Testis (tissue), 2 donors: ENCODE measurements at regions not wholly inside any gene's neighbourhood (a gene's known extent, or its start where the extent isn't known, plus 50 kb on each side); places are given as distances from the start of the nearest gene placed in this dataset.

Experiments
- CTCF ChIP-seq, 3 experiments: fragments of 450-650 bp in 2 of 3; fragments of 200-600 bp in 1 of 3; sonication (generic) in 1 of 3; IDR thresholded peaks; one replicate each; pipeline ENCODE4 v1.5.1; 2016 to 2019; ENCODE audit warnings: antibody characterized with exemption in 3 of 3, mild to moderate bottlenecking in 2 of 3, moderate library complexity in 1 of 3
- POLR2A ChIP-seq: fragments of 450-650 bp; IDR thresholded peaks from one replicate; pipeline ENCODE4 v1.6.1; 2017; ENCODE audit warnings: antibody characterized with exemption, mild to moderate bottlenecking, moderate library complexity

GRCh38 chr16:51815523-51815922, 664.5 kb upstream of the SALL1 start:
- TF ChIP-seq CTCF (IDR thresholded peaks at IDR 0.05): no peak
- no peak for TF ChIP-seq POLR2A
